Lower lobe of right lung (tissue), 2 donors: ENCODE measurements at regions not wholly inside any gene's neighbourhood (a gene's known extent, or its start where the extent isn't known, plus 50 kb on each side); places are given as distances from the start of the nearest gene placed in this dataset.

Experiments
- ATAC-seq, 2 donors: fragments of 200-7000 bp; cut with Tn5 transposase; one replicate each; pipeline ENCODE4 v1.9.1; 2020 to 2022; ENCODE audit warnings: mild to moderate bottlenecking in 2 of 2, moderate library complexity in 2 of 2
- DNase-seq: peaks from one replicate; pipeline ENCODE4 v3.0.0-alpha.2; 2020
- H3K27ac ChIP-seq: fragments of 200-600 bp; one replicate; pipeline ENCODE4 v1.8.0; 2022
- H3K27me3 ChIP-seq: fragments of 200-600 bp; one replicate; pipeline ENCODE4 v1.8.0; 2022; ENCODE audit warnings: low read depth
- H3K36me3 ChIP-seq: fragments of 200-600 bp; one replicate; pipeline ENCODE4 v1.8.0; 2022; ENCODE audit warnings: mild to moderate bottlenecking
- H3K4me1 ChIP-seq: fragments of 200-600 bp; one replicate; pipeline ENCODE4 v1.8.0; 2022
- H3K4me3 ChIP-seq: fragments of 200-600 bp; one replicate; pipeline ENCODE4 v1.8.0; 2022; ENCODE audit warnings: mild to moderate bottlenecking
- H3K9me3 ChIP-seq: fragments of 200-600 bp; one replicate; pipeline ENCODE4 v1.8.0; 2022
- CTCF ChIP-seq: fragments of 200-600 bp; IDR thresholded peaks from one replicate; pipeline ENCODE4 v1.8.0; 2022; ENCODE audit warnings: antibody characterized with exemption, mild to moderate bottlenecking
- intact Hi-C: fragments of 100-400 bp; cut with DNase I; formaldehyde crosslinking; loops from one replicate; pipeline ENCODE4 v1.11.0; 2022
- donor health status: DM: no; HTN: yes; CAD: no; lungs with severe emphysema.

GRCh38 chr17:6018788-6019187 is 51.4 kb upstream of the WSCD1 start:
- intact Hi-C loops, result no loop called here
- Histone ChIP-seq H3K27ac (no peak overlapping the region), H3K36me3 (no peaks in the 10 kb centered on the region), H3K4me3 (no peak overlapping the region), H3K9me3 (no peaks in the 10 kb centered on the region), H3K27me3 (peaks cover 5% of the 10 kb centered on the region), H3K4me1 (no peaks in the 10 kb centered on the region)
- no peak for ATAC-seq
- DNase-seq, result no peak
- TF ChIP-seq CTCF, result no peak

- no peaks in the 10 kb centered on the region for H3K9me3 ChIP-seq
- H3K27me3 ChIP-seq, result peaks cover 5% of the 10 kb centered on the region
- no peak overlapping the region for H3K27ac ChIP-seq
- no peak for TF ChIP-seq CTCF
- ATAC-seq (no peak), DNase-seq (no peak)
- intact Hi-C loops, result no loop called here
- no peaks in the 10 kb centered on the region for H3K4me1 ChIP-seq
- no peaks in the 10 kb centered on the region for H3K36me3 ChIP-seq
- no peak overlapping the region for H3K4me3 ChIP-seq
Observed at GRCh38 chr17:6019959-6020358, 50.2 kb upstream of the WSCD1 start.

GRCh38 chr17:6020376-6021010 is 49.7 kb upstream of the WSCD1 start:
- Histone ChIP-seq H3K27ac (no peak overlapping the region), H3K36me3 (no peaks in the 10 kb centered on the region), H3K9me3 (no peaks in the 10 kb centered on the region), H3K27me3 (peaks cover 5% of the 10 kb centered on the region), H3K4me1 (no peaks in the 10 kb centered on the region), H3K4me3 (no peak overlapping the region)
- intact Hi-C loops, result no loop called here
- DNase-seq (no peak), ATAC-seq (no peak)
- TF ChIP-seq CTCF, result no peak
